Naive B cell (primary cell): ENCODE measurements at regions not wholly inside any gene's neighbourhood (a gene's known extent, or its start where the extent isn't known, plus 50 kb on each side); places are given as distances from the start of the nearest gene placed in this dataset.
"Not testable (repeated sequence)": the region's sequence is repeated elsewhere in the genome, so short reads cannot be mapped to it uniquely, and the experiment has no call there.

ENCODE experiments used
- ATAC-seq, 2 donors: fragments of 150-1000 bp; cut with Tn5 transposase; 2 replicates each; pipeline ENCODE4 v1.10.0; 2021; ENCODE audit warnings: low read depth in 2 of 2, mild to moderate bottlenecking in 2 of 2, moderate library complexity in 2 of 2
- DNase-seq: peaks from one replicate; pipeline ENCODE4 v3.0.0; 2022
- H3K27ac Mint-ChIP-seq, 6 donors: one replicate each; pipeline ENCODE4 v1.8.0; 2020 to 2022; ENCODE audit warnings: mild to moderate bottlenecking in 6 of 6, mixed read lengths in 6 of 6, moderate library complexity in 5 of 6, inconsistent platforms in 2 of 6
- H3K27me3 Mint-ChIP-seq, 3 donors: one replicate each; pipeline ENCODE4 v1.8.0; 2021 to 2022; ENCODE audit warnings: mixed read lengths in 3 of 3, mild to moderate bottlenecking in 1 of 3
- H3K36me3 Mint-ChIP-seq, 2 donors: one replicate each; pipeline ENCODE4 v1.8.0; 2020 to 2022; ENCODE audit warnings: mixed read lengths in 2 of 2, inconsistent platforms in 1 of 2, mild to moderate bottlenecking in 1 of 2
- H3K4me1 Mint-ChIP-seq, 3 donors: one replicate each; pipeline ENCODE4 v1.8.0; 2020 to 2022; ENCODE audit warnings: mixed read lengths in 3 of 3, inconsistent platforms in 1 of 3, mild to moderate bottlenecking in 1 of 3, moderate library complexity in 1 of 3
- H3K4me3 Mint-ChIP-seq, 8 donors: one replicate each; pipeline ENCODE4 v1.8.0; 2020 to 2022; ENCODE audit warnings: mild to moderate bottlenecking in 8 of 8, mixed read lengths in 8 of 8, moderate library complexity in 8 of 8, inconsistent platforms in 2 of 8
- H3K9me3 Mint-ChIP-seq, 7 donors: one replicate each; pipeline ENCODE4 v1.8.0; 2020 to 2022; ENCODE audit warnings: mixed read lengths in 7 of 7, mild to moderate bottlenecking in 5 of 7, inconsistent platforms in 2 of 7, moderate library complexity in 1 of 7

- peak overlapping the region in 1 of 6 donors; percentile 25 for H3K27ac Mint-ChIP-seq
- no peaks in the 10 kb centered on the region for H3K36me3 Mint-ChIP-seq
- ATAC-seq (no peak), DNase-seq (no peak)
- no peaks in the 10 kb centered on the region for H3K4me1 Mint-ChIP-seq
- peaks cover 11 to 15% (median 12%) of the 10 kb centered on the region in 3 donors for H3K27me3 Mint-ChIP-seq
- H3K4me3 Mint-ChIP-seq, result no peak overlapping the region
- no peaks in the 10 kb centered on the region for H3K9me3 Mint-ChIP-seq
Measured at GRCh38 chr6:168948002-168948401, 305.6 kb downstream of the THBS2 start.

- no peaks in the 10 kb centered on the region for H3K4me1 Mint-ChIP-seq
- ATAC-seq (no peak), DNase-seq (no peak)
- H3K27me3 Mint-ChIP-seq, result peaks cover 5 to 11% (median 5%) of the 10 kb centered on the region in 3 donors
- no peaks in the 10 kb centered on the region for H3K36me3 Mint-ChIP-seq
- H3K9me3 Mint-ChIP-seq, result no peaks in the 10 kb centered on the region
- no peak overlapping the region for H3K4me3 Mint-ChIP-seq
- H3K27ac Mint-ChIP-seq, result no peak overlapping the region
Measured at GRCh38 chr6:168943231-168943905, 310.3 kb downstream of the THBS2 start.

- DNase-seq (no peak), ATAC-seq (no peak)
- H3K4me3 Mint-ChIP-seq, result no peak overlapping the region
- no peaks in the 10 kb centered on the region for H3K36me3 Mint-ChIP-seq
- no peaks in the 10 kb centered on the region for H3K9me3 Mint-ChIP-seq
- H3K4me1 Mint-ChIP-seq, result no peaks in the 10 kb centered on the region
- no peak overlapping the region for H3K27ac Mint-ChIP-seq
- peaks cover 0 to 11% (median 0%) of the 10 kb centered on the region in 3 donors for H3K27me3 Mint-ChIP-seq
Measured at GRCh38 chr6:168942646-168943045, 311.0 kb downstream of the THBS2 start.

GRCh38 chr6:168941036-168941435, 312.6 kb downstream of the THBS2 start:
- no peaks in the 10 kb centered on the region for H3K36me3 Mint-ChIP-seq
- H3K4me3 Mint-ChIP-seq, result no peak overlapping the region
- H3K4me1 Mint-ChIP-seq, result no peaks in the 10 kb centered on the region
- H3K27me3 Mint-ChIP-seq, result peaks cover 3 to 14% (median 4%) of the 10 kb centered on the region in 3 donors
- no peak for DNase-seq
- H3K27ac Mint-ChIP-seq, result no peak overlapping the region
- no peaks in the 10 kb centered on the region for H3K9me3 Mint-ChIP-seq
- ATAC-seq, result no peak

- Mint-ChIP-seq H3K4me1 (no peaks in the 10 kb centered on the region), H3K4me3 (no peak overlapping the region), H3K27me3 (peaks cover 9 to 24% (median 17%) of the 10 kb centered on the region in 3 donors), H3K36me3 (no peaks in the 10 kb centered on the region), H3K9me3 (no peaks in the 10 kb centered on the region), H3K27ac (no peak overlapping the region)
- ATAC-seq (no peak), DNase-seq (no peak)
Measured at GRCh38 chr6:168939796-168940195, 313.9 kb downstream of the THBS2 start.

GRCh38 chr6:168939041-168939440, 314.6 kb downstream of the THBS2 start:
- no peaks in the 10 kb centered on the region for H3K4me1 Mint-ChIP-seq
- no peaks in the 10 kb centered on the region for H3K36me3 Mint-ChIP-seq
- ATAC-seq (no peak), DNase-seq (no peak)
- no peaks in the 10 kb centered on the region for H3K9me3 Mint-ChIP-seq
- peaks cover 9 to 26% (median 24%) of the 10 kb centered on the region in 3 donors for H3K27me3 Mint-ChIP-seq
- H3K27ac Mint-ChIP-seq, result no peak overlapping the region
- H3K4me3 Mint-ChIP-seq, result no peak overlapping the region

- H3K27me3 Mint-ChIP-seq, result peaks cover 9 to 26% (median 26%) of the 10 kb centered on the region in 3 donors
- no peak overlapping the region for H3K4me3 Mint-ChIP-seq
- ATAC-seq, result no peak
- DNase-seq, result no peak
- H3K27ac Mint-ChIP-seq, result no peak overlapping the region
- no peaks in the 10 kb centered on the region for H3K4me1 Mint-ChIP-seq
- no peaks in the 10 kb centered on the region for H3K9me3 Mint-ChIP-seq
- H3K36me3 Mint-ChIP-seq, result no peaks in the 10 kb centered on the region
Measured at GRCh38 chr6:168938546-168938945, 315.1 kb downstream of the THBS2 start.

- Mint-ChIP-seq H3K4me3 (no peak overlapping the region), H3K27me3 (peaks cover 9 to 26% (median 20%) of the 10 kb centered on the region in 3 donors), H3K9me3 (no peaks in the 10 kb centered on the region), H3K36me3 (no peaks in the 10 kb centered on the region), H3K4me1 (no peaks in the 10 kb centered on the region), H3K27ac (no peak overlapping the region)
- ATAC-seq (no peak), DNase-seq (no peak)
Measured at GRCh38 chr6:168937054-168937453, 316.6 kb downstream of the THBS2 start.

GRCh38 chr6:168935628-168936010, 318.0 kb downstream of the THBS2 start:
- no peak overlapping the region for H3K27ac Mint-ChIP-seq
- no peak for DNase-seq
- H3K27me3 Mint-ChIP-seq, result peaks cover 9 to 26% (median 20%) of the 10 kb centered on the region in 3 donors
- H3K36me3 Mint-ChIP-seq, result no peaks in the 10 kb centered on the region
- no peaks in the 10 kb centered on the region for H3K9me3 Mint-ChIP-seq
- ATAC-seq, result no peak
- H3K4me3 Mint-ChIP-seq, result no peak overlapping the region
- H3K4me1 Mint-ChIP-seq, result no peaks in the 10 kb centered on the region

GRCh38 chr6:168934660-168935627, 318.7 kb downstream of the THBS2 start:
- Mint-ChIP-seq H3K27ac (no peak overlapping the region), H3K27me3 (peaks cover 9 to 26% (median 20%) of the 10 kb centered on the region in 3 donors), H3K9me3 (no peaks in the 10 kb centered on the region), H3K4me3 (no peak overlapping the region), H3K4me1 (no peaks in the 10 kb centered on the region), H3K36me3 (no peaks in the 10 kb centered on the region)
- DNase-seq, result no peak
- ATAC-seq, result no peak

- not testable (repeated sequence) for H3K4me3 Mint-ChIP-seq, ATAC-seq, H3K36me3 Mint-ChIP-seq, H3K4me1 Mint-ChIP-seq, H3K27ac Mint-ChIP-seq, DNase-seq
- Mint-ChIP-seq H3K27me3 (peaks cover 12 to 26% (median 19%) of the 10 kb centered on the region in 3 donors), H3K9me3 (peaks cover 0 to 12% (median 0%) of the 10 kb centered on the region in 7 donors)
Measured at GRCh38 chr6:168932171-168932570, 321.5 kb downstream of the THBS2 start.

- Mint-ChIP-seq H3K27me3 (peaks cover 10 to 22% (median 12%) of the 10 kb centered on the region in 3 donors), H3K9me3 (peaks cover 0 to 13% (median 0%) of the 10 kb centered on the region in 7 donors)
- not testable (repeated sequence) for H3K27ac Mint-ChIP-seq, H3K4me3 Mint-ChIP-seq, ATAC-seq, H3K36me3 Mint-ChIP-seq, DNase-seq, H3K4me1 Mint-ChIP-seq
Measured at GRCh38 chr6:168931072-168931471, 322.6 kb downstream of the THBS2 start.

GRCh38 chr6:168929871-168930450, 323.7 kb downstream of the THBS2 start:
- Mint-ChIP-seq H3K27ac (no peak overlapping the region), H3K27me3 (peaks cover 4 to 11% (median 8%) of the 10 kb centered on the region in 3 donors), H3K4me3 (no peak overlapping the region), H3K9me3 (peaks cover 0 to 13% (median 2%) of the 10 kb centered on the region in 7 donors), H3K36me3 (no peaks in the 10 kb centered on the region), H3K4me1 (no peaks in the 10 kb centered on the region)
- DNase-seq, result no peak
- no peak for ATAC-seq
